ENCODE measurements at regions not wholly inside any gene's neighbourhood (a gene's known extent, or its start where the extent isn't known, plus 50 kb on each side); places are given as distances from the start of the nearest gene placed in this dataset.

- intact Hi-C loops (cut with DNase I) = no loop called here
- DNase-seq = no peak
- Histone ChIP-seq H3K27me3 (no peaks in the 10 kb centered on the region), H3K4me1 (ENCODE audit: insufficient read depth) (no peaks in the 10 kb centered on the region), H3K27ac (no peak overlapping the region), H3K36me3 (no peaks in the 10 kb centered on the region), H3K4me3 (no peak overlapping the region), H3K9me3 (no peaks in the 10 kb centered on the region)
- WGBS, 3 donors = 53 to 79% (median 71%) methylated on average over 1 of the region's 1 CpG
- no peak for TF ChIP-seq POLR2A (IDR thresholded peaks at IDR 0.05)
- TF ChIP-seq CTCF (IDR thresholded peaks at IDR 0.05) = no peak
- TF ChIP-seq EP300 (IDR thresholded peaks at IDR 0.05) = no peak
These were observed 156.6 kb downstream of the ADRA2A start for GRCh38 chr10:111233439-111233838.

GRCh38 chr10:111234234-111234913 lies 157.5 kb downstream of the ADRA2A start:
- Histone ChIP-seq H3K4me1 (ENCODE audit: insufficient read depth) (no peaks in the 10 kb centered on the region), H3K27me3 (no peaks in the 10 kb centered on the region), H3K9me3 (no peaks in the 10 kb centered on the region), H3K27ac (no peak overlapping the region), H3K36me3 (no peaks in the 10 kb centered on the region), H3K4me3 (no peak overlapping the region)
- WGBS, 3 donors = 48 to 53% (median 53%) methylated on average over 5 of the region's 5 CpGs
- TF ChIP-seq POLR2A (IDR thresholded peaks at IDR 0.05) = no peak
- TF ChIP-seq EP300 (IDR thresholded peaks at IDR 0.05) = no peak
- TF ChIP-seq CTCF (IDR thresholded peaks at IDR 0.05) = no peak
- DNase-seq = no peak
- intact Hi-C loops (cut with DNase I) = no loop called here

- no peak for DNase-seq
- H3K36me3 ChIP-seq = no peaks in the 10 kb centered on the region
- WGBS, 3 donors = 39 to 64% (median 44%) methylated on average over 2 of the region's 2 CpGs
- intact Hi-C loops (cut with DNase I) = no loop called here
- H3K27me3 ChIP-seq = no peaks in the 10 kb centered on the region
- H3K9me3 ChIP-seq = no peaks in the 10 kb centered on the region
- TF ChIP-seq POLR2A (IDR thresholded peaks at IDR 0.05) = no peak
- TF ChIP-seq CTCF (IDR thresholded peaks at IDR 0.05) = no peak
- no peak for TF ChIP-seq EP300 (IDR thresholded peaks at IDR 0.05)
- H3K27ac ChIP-seq = no peak overlapping the region
- H3K4me1 ChIP-seq (ENCODE audit: insufficient read depth) = no peaks in the 10 kb centered on the region
- H3K4me3 ChIP-seq = no peak overlapping the region
These were observed 158.1 kb downstream of the ADRA2A start for GRCh38 chr10:111234914-111235302.

GRCh38 chr10:111240348-111240747 lies 163.5 kb downstream of the ADRA2A start:
- no peak for DNase-seq
- H3K4me3 ChIP-seq = no peak overlapping the region
- H3K27ac ChIP-seq = no peak overlapping the region
- intact Hi-C loops (cut with DNase I) = no loop called here
- H3K9me3 ChIP-seq = no peaks in the 10 kb centered on the region
- no peak for TF ChIP-seq CTCF (IDR thresholded peaks at IDR 0.05)
- TF ChIP-seq EP300 (IDR thresholded peaks at IDR 0.05) = no peak
- TF ChIP-seq POLR2A (IDR thresholded peaks at IDR 0.05) = no peak
- H3K36me3 ChIP-seq = no peaks in the 10 kb centered on the region
- no peaks in the 10 kb centered on the region for H3K27me3 ChIP-seq
- 78 to 100% (median 93%) methylated on average over 1 of the region's 1 CpG for WGBS, 3 donors
- no peaks in the 10 kb centered on the region for H3K4me1 ChIP-seq (ENCODE audit: insufficient read depth)
